ENCODE measurements at regions not wholly inside any gene's neighbourhood (a gene's known extent, or its start where the extent isn't known, plus 50 kb on each side); places are given as distances from the start of the nearest gene placed in this dataset.

DNA sequence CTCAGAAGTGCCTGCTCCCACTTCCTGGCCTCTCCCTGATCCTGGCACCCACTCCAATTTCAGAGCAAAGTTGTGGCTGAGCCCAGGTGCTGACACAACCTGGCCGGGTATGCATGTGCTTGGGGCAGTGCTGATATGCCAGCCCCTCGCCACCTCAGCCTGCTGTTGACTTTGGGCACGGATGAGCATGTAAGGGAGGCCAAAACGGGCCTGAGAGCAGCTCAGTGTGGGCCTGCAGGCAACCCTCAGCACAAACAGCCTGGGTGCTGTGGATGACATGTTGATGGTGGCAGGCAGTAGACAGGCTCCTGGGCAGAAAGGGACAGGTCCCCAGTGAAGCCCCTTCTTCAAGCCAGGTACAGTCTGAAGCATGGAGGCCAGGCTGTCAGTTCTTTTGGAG, 553.6 kb upstream of the FSIP2 start:
- intact Hi-C loops (cut with DNase I): no loop called here
- Histone ChIP-seq H3K27ac (no peak overlapping the region), H3K27me3 (no peaks in the 10 kb centered on the region), H3K4me3 (no peak overlapping the region), H3K36me3 (no peaks in the 10 kb centered on the region), H3K9me3 (no peaks in the 10 kb centered on the region), H3K4me1 (no peaks in the 10 kb centered on the region)
- no peak for ATAC-seq
- TF ChIP-seq POLR2A (IDR thresholded peaks at IDR 0.05): no peak
- TF ChIP-seq, protein P1, sequence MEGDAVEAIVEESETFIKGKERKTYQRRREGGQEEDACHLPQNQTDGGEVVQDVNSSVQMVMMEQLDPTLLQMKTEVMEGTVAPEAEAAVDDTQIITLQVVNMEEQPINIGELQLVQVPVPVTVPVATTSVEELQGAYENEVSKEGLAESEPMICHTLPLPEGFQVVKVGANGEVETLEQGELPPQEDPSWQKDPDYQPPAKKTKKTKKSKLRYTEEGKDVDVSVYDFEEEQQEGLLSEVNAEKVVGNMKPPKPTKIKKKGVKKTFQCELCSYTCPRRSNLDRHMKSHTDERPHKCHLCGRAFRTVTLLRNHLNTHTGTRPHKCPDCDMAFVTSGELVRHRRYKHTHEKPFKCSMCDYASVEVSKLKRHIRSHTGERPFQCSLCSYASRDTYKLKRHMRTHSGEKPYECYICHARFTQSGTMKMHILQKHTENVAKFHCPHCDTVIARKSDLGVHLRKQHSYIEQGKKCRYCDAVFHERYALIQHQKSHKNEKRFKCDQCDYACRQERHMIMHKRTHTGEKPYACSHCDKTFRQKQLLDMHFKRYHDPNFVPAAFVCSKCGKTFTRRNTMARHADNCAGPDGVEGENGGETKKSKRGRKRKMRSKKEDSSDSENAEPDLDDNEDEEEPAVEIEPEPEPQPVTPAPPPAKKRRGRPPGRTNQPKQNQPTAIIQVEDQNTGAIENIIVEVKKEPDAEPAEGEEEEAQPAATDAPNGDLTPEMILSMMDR (IDR thresholded peaks at IDR 0.05): no peak
- DNase-seq: no peak
- no CpG with 5 or more reads among the region's 4 CpGs for WGBS (ENCODE audit: insufficient coverage, low coverage, low lambda C conversion rate, missing lambda C conversion rate)

DNA sequence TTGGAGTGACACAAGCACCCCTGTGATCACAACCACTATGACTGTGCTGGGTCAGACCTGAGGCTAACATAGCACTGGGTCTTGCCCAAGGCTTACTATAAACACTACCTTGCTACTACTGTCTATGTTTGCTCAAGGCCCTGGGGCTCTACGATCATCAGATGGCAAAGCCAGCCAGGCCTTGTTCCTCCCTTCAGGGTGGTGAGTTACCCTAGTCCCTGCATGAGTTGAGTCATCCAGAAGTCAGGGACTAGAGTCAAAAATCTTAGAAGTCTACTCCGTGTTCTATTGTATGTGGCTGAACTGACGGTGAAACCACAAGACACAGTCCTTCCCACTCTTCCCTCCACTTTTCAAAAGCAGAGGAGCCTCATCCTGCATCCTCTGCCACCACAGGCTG, 551.2 kb upstream of the FSIP2 start:
- 31% methylated on average over 2 of the region's 3 CpGs for WGBS (ENCODE audit: insufficient coverage, low coverage, low lambda C conversion rate, missing lambda C conversion rate)
- ATAC-seq (no peak), DNase-seq (no peak)
- TF ChIP-seq, protein P1 (IDR thresholded peaks at IDR 0.05): no peak
- no peak for TF ChIP-seq POLR2A (IDR thresholded peaks at IDR 0.05)
- no peak overlapping the region for H3K4me3 ChIP-seq
- no peaks in the 10 kb centered on the region for H3K36me3 ChIP-seq
- intact Hi-C loops (cut with DNase I): no loop called here
- no peaks in the 10 kb centered on the region for H3K9me3 ChIP-seq
- H3K27ac ChIP-seq: no peak overlapping the region
- no peaks in the 10 kb centered on the region for H3K4me1 ChIP-seq
- H3K27me3 ChIP-seq: no peaks in the 10 kb centered on the region

DNA sequence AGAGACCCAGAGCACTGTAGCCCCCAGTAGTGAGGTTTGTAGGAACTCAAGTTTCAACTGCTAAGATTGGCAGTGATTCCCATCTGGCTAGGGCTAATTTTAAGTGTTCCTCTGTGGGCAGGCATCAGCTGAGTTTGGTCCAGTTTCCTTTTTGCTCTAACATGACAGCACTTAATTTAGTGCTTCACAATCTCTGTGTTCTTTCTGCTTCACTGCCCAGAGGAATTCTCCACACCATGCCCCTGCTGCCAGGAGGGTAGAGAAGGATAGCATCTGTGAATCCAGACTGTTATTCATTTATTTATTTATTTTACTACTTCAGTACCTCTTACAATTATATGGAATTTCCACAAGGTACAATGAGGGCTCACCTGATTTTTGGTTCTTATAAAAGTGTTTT, 549.9 kb upstream of the FSIP2 start:
- DNase-seq (no peak), ATAC-seq (no peak)
- Histone ChIP-seq H3K4me1 (no peaks in the 10 kb centered on the region), H3K27ac (no peak overlapping the region), H3K36me3 (no peaks in the 10 kb centered on the region), H3K27me3 (no peaks in the 10 kb centered on the region), H3K9me3 (no peaks in the 10 kb centered on the region), H3K4me3 (no peak overlapping the region)
- intact Hi-C loops (cut with DNase I): no loop called here
- TF ChIP-seq, protein P1 (IDR thresholded peaks at IDR 0.05): no peak
- no peak for TF ChIP-seq POLR2A (IDR thresholded peaks at IDR 0.05)

DNA sequence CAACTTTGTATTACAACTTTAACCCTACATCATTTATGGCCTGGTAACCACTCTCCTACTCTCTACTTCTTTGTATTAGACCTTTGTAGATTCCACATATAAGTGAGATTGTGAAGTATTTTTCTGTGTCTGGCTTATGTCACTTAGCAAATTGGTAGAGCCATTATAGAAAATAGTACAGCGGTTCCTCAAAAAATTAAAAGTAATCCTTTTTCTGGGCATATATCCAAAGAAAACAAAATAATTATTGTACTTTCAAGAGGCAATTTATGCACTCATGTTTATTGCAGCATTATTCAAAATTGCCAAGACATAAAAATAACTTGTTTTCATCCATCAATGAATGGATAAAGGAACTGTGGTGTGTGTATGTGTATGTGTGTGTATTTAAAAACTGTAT, 537.5 kb upstream of the FSIP2 start:
- H3K9me3 ChIP-seq: no peaks in the 10 kb centered on the region
- no peaks in the 10 kb centered on the region for H3K36me3 ChIP-seq
- ATAC-seq (no peak), DNase-seq (no peak)
- TF ChIP-seq, protein P1 (IDR thresholded peaks at IDR 0.05): no peak
- no peak for TF ChIP-seq POLR2A (IDR thresholded peaks at IDR 0.05)
- intact Hi-C loops (cut with DNase I): no loop called here
- no peak overlapping the region for H3K4me3 ChIP-seq
- no peaks in the 10 kb centered on the region for H3K27me3 ChIP-seq
- no peaks in the 10 kb centered on the region for H3K4me1 ChIP-seq
- no peak overlapping the region for H3K27ac ChIP-seq
- 73% methylated on average over 1 of the region's 1 CpG for WGBS (ENCODE audit: insufficient coverage, low coverage, low lambda C conversion rate, missing lambda C conversion rate)

DNA sequence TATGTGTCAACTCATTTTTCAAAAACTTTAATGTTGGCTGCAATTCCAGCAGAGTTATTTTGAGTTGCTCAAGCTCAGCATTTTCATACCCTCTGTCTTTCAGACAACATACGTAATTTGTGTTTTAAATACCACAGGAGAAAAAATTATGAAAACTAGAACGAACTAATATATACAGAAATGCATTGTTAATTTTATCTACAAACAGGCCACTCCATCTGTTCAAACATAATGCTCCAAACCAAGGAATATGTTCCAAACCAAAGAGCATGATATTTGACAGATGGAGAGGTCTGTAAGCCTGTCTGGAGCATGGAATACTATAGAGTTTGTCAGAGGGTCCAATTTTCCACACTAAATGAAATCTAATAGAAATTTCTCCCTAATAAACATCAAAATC, 536.2 kb upstream of the FSIP2 start:
- no peak for ATAC-seq
- intact Hi-C loops (cut with DNase I): no loop called here
- 44% methylated on average over 2 of the region's 2 CpGs for WGBS (ENCODE audit: insufficient coverage, low coverage, low lambda C conversion rate, missing lambda C conversion rate)

More for the DNA sequence above, 536.2 kb upstream of the FSIP2 start:
- no peaks in the 10 kb centered on the region for H3K9me3 ChIP-seq
- H3K4me3 ChIP-seq: no peak overlapping the region
- H3K36me3 ChIP-seq: no peaks in the 10 kb centered on the region
- TF ChIP-seq, protein P1 (IDR thresholded peaks at IDR 0.05): no peak
- TF ChIP-seq POLR2A (IDR thresholded peaks at IDR 0.05): no peak
- no peak for DNase-seq
- no peaks in the 10 kb centered on the region for H3K27me3 ChIP-seq
- no peak overlapping the region for H3K27ac ChIP-seq
- H3K4me1 ChIP-seq: no peaks in the 10 kb centered on the region
